Naive thymus-derived CD4-positive, alpha-beta T cell (primary cell): ENCODE measurements at regions not wholly inside any gene's neighbourhood (a gene's known extent, or its start where the extent isn't known, plus 50 kb on each side); places are given as distances from the start of the nearest gene placed in this dataset.

Source experiments
- ATAC-seq: fragments of 150-1000 bp; cut with Tn5 transposase; 2 replicates; pipeline ENCODE4 v1.10.0; 2021; ENCODE audit warnings: mild to moderate bottlenecking, moderate library complexity
- CTCF ChIA-PET: fragments of 350-600 bp; sonication (Branson Sonifier 250); formaldehyde crosslinking; loops from one replicate; lab custom pipeline; 2021; ENCODE audit warnings: antibody characterized with exemption; lab: Charles Lee
- POLR2A ChIA-PET: fragments of 350-600 bp; sonication (Branson Sonifier 250); formaldehyde crosslinking; loops from one replicate; lab custom pipeline; 2021; ENCODE audit warnings: antibody characterized with exemption, inconsistent platforms; lab: Charles Lee
- DNase-seq, 9 donors: peaks; one replicate each; pipeline versions ENCODE4 v3.0.0 to v3.0.0-alpha.2; 2020 to 2022; ENCODE audit warnings: mixed read lengths in 1 of 9
- H3K27ac ChIP-seq: one replicate; pipeline ENCODE4 v1.7.0; 2013; ENCODE audit warnings: mild to moderate bottlenecking, low read depth, low read length, moderate library complexity
- H3K27me3 ChIP-seq, 2 donors: one replicate each; pipeline ENCODE4 v1.7.0; 2013; ENCODE audit warnings: low read length in 2 of 2, mild to moderate bottlenecking in 2 of 2, moderate library complexity in 2 of 2; ENCODE audit not compliant: control insufficient read depth in 2 of 2, insufficient read depth in 2 of 2
- H3K36me3 ChIP-seq, 3 experiments: 1 replicate in 2 of 3; 2 replicates in 1 of 3; pipeline ENCODE4 v1.7.0; 2013; ENCODE audit warnings: low read length in 3 of 3, mild to moderate bottlenecking in 3 of 3, moderate library complexity in 1 of 3; ENCODE audit not compliant: insufficient read depth in 3 of 3, control insufficient read depth in 2 of 3
- H3K4me1 ChIP-seq, 2 donors: one replicate each; pipeline ENCODE4 v1.7.0; 2013; ENCODE audit warnings: low read length in 2 of 2, mild to moderate bottlenecking in 2 of 2, moderate library complexity in 1 of 2; ENCODE audit not compliant: control insufficient read depth in 2 of 2, insufficient read depth in 2 of 2
- H3K4me3 ChIP-seq: 2 replicates; pipeline ENCODE4 v1.7.0; 2013; ENCODE audit warnings: mild to moderate bottlenecking, low read length
- H3K9me3 ChIP-seq, 3 experiments: 1 replicate in 2 of 3; 2 replicates in 1 of 3; pipeline ENCODE4 v1.7.0; 2013; ENCODE audit warnings: low read length in 3 of 3; ENCODE audit not compliant: control insufficient read depth in 2 of 3
- H3K27ac Mint-ChIP-seq, 9 donors: one replicate each; pipeline ENCODE4 v1.8.0; 2020 to 2022; ENCODE audit warnings: mixed read lengths in 9 of 9, mild to moderate bottlenecking in 8 of 9, moderate library complexity in 5 of 9, inconsistent platforms in 2 of 9
- H3K27me3 Mint-ChIP-seq, 5 donors: one replicate each; pipeline ENCODE4 v1.8.0; 2021 to 2022; ENCODE audit warnings: mixed read lengths in 5 of 5, mild to moderate bottlenecking in 1 of 5
- H3K36me3 Mint-ChIP-seq, 5 donors: one replicate each; pipeline ENCODE4 v1.8.0; 2020 to 2022; ENCODE audit warnings: mixed read lengths in 5 of 5, mild to moderate bottlenecking in 3 of 5, inconsistent platforms in 1 of 5
- H3K4me1 Mint-ChIP-seq, 7 donors: one replicate each; pipeline ENCODE4 v1.8.0; 2020 to 2022; ENCODE audit warnings: mixed read lengths in 7 of 7, mild to moderate bottlenecking in 3 of 7, inconsistent platforms in 1 of 7
- H3K4me3 Mint-ChIP-seq, 10 donors: one replicate each; pipeline ENCODE4 v1.8.0; 2020 to 2022; ENCODE audit warnings: mild to moderate bottlenecking in 10 of 10, mixed read lengths in 10 of 10, moderate library complexity in 6 of 10, inconsistent platforms in 2 of 10
- H3K9me3 Mint-ChIP-seq, 11 donors: one replicate each; pipeline ENCODE4 v1.8.0; 2020 to 2022; ENCODE audit warnings: mixed read lengths in 11 of 11, mild to moderate bottlenecking in 4 of 11, inconsistent platforms in 1 of 11, moderate library complexity in 1 of 11
- intact Hi-C, 2 donors: fragments of 100-400 bp; cut with micrococcal nuclease; formaldehyde crosslinking; loops; one replicate each; pipeline ENCODE4 v1.15.1; 2023

DNA sequence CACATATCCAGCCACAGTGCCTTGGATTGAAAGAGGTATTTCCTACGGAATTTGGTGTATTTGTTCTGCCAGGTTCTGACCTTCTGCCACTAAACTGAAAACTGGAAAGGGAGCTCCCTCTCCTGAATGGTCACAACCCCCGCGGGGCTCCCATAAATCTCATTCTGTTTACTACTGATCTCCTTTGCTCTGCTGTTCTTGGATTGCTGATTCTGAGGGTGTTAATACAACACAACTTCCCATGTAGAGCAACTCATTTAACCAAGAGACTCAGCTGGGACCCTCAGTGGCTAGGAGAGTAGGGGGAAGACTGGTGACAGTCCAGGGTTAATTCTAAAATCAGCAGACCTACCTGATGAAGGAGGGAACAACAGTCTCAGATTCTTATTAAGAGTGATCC lies 662.9 kb downstream of the INHBA start:
- no peak overlapping the region for H3K4me3 ChIP-seq
- no peaks in the 10 kb centered on the region for H3K27me3 ChIP-seq
- no peaks in the 10 kb centered on the region for H3K4me1 ChIP-seq
- no peaks in the 10 kb centered on the region for H3K4me1 Mint-ChIP-seq
- H3K4me3 Mint-ChIP-seq, result no peak overlapping the region
- H3K9me3 ChIP-seq, result no peaks in the 10 kb centered on the region
- H3K36me3 ChIP-seq, result no peaks in the 10 kb centered on the region
- CTCF ChIA-PET, result no interaction called here
- DNase-seq (no peak), ATAC-seq (no peak)
- H3K27ac Mint-ChIP-seq, result no peak overlapping the region
- peaks cover 0 to 13% (median 5%) of the 10 kb centered on the region in 11 donors for H3K9me3 Mint-ChIP-seq
- no peak overlapping the region for H3K27ac ChIP-seq
- intact Hi-C loops, result no loop called here
- H3K36me3 Mint-ChIP-seq, result no peaks in the 10 kb centered on the region
- POLR2A ChIA-PET, result no interaction called here
- no peaks in the 10 kb centered on the region for H3K27me3 Mint-ChIP-seq

DNA sequence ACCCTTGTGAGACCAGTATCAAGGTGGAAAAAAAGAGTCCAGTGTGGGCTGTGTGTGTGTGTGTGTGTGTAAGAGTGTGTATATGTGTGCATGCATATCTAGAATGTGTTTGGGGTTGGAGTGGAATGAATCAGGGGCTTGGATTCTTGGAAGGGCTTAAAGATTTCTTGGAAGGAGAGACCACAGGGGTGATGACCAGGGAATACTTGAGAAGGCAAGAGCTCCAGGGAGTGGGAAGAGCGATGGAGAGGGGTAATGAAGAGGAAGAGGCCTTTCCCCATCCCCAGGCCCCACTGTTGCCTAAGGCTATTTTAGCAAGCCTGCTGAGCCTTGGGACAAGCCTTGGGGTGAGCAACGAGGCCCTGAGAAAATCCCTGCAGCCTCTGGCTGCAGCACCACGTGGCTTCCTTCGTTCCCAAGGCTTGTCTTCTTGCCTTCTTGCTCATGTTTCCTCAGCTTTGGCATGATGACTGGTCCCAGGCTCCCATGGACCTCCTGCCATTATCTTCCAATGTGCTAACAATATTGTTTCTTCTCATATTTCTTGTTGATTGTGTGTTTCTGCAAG lies 663.4 kb downstream of the INHBA start:
- peaks cover 0 to 10% (median 4%) of the 10 kb centered on the region in 11 donors for H3K9me3 Mint-ChIP-seq
- ChIA-PET CTCF (no interaction called here), POLR2A (no interaction called here)
- no peak for ATAC-seq
- H3K27ac Mint-ChIP-seq, result no peak overlapping the region
- no peaks in the 10 kb centered on the region for H3K36me3 ChIP-seq
- no peaks in the 10 kb centered on the region for H3K4me1 ChIP-seq
- no peaks in the 10 kb centered on the region for H3K36me3 Mint-ChIP-seq
- no peak for DNase-seq
- H3K9me3 ChIP-seq, result no peaks in the 10 kb centered on the region
- H3K4me3 Mint-ChIP-seq, result no peak overlapping the region
- intact Hi-C loops, result no loop called here
- H3K27me3 Mint-ChIP-seq, result no peaks in the 10 kb centered on the region
- no peaks in the 10 kb centered on the region for H3K4me1 Mint-ChIP-seq
- no peak overlapping the region for H3K27ac ChIP-seq
- no peak overlapping the region for H3K4me3 ChIP-seq
- H3K27me3 ChIP-seq, result no peaks in the 10 kb centered on the region

DNA sequence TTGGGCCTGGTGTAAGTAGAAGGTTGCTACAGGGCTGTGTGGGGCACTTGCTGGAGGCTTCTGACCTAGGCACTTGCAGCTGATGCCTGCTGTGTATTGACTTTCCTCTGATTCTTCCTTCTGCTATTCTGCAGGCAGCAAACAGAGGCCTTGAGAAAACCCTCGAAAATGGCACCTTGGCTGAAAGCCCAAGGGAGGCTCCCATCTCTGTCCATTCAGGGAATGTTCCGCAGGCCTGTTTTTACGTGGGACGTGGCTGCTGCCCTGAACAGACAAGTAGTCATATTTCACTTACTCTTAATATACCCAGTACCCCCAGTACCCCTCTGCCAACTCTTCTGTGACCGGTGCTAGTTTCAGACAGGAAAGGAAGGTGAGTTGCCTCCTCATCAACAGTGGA lies 664.7 kb downstream of the INHBA start:
- H3K9me3 Mint-ChIP-seq, result peaks cover 0 to 8% (median 3%) of the 10 kb centered on the region in 11 donors
- ATAC-seq (no peak), DNase-seq (no peak)
- POLR2A ChIA-PET, result no interaction called here
- H3K27ac Mint-ChIP-seq, result no peak overlapping the region
- no peaks in the 10 kb centered on the region for H3K9me3 ChIP-seq
- no peak overlapping the region for H3K27ac ChIP-seq
- no peaks in the 10 kb centered on the region for H3K27me3 Mint-ChIP-seq
- H3K4me3 ChIP-seq, result no peak overlapping the region
- H3K4me1 Mint-ChIP-seq, result no peaks in the 10 kb centered on the region
- no peak overlapping the region for H3K4me3 Mint-ChIP-seq
- intact Hi-C loops, result no loop called here
- no peaks in the 10 kb centered on the region for H3K36me3 ChIP-seq
- H3K36me3 Mint-ChIP-seq, result no peaks in the 10 kb centered on the region
- no peaks in the 10 kb centered on the region for H3K4me1 ChIP-seq
- H3K27me3 ChIP-seq, result no peaks in the 10 kb centered on the region
- CTCF ChIA-PET, result no interaction called here

DNA sequence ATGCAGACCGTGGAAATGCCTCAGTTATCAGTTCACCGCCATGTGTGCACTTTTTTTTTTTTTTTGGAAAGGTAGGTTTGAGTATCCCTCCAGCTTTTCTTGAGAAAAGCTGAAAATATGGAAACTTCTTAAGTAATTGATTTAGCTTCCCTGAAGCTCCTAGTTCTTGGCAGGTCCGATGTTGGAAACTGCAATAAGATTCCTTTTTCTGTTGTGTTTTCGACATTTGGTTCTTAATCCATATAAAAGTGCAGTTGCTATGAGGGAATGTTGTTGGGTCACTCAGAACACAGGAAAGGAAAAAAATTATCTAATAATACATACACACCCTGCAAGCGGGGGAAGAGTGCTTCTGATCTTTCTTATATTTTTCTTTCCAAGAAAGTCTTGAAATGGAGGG lies 665.2 kb downstream of the INHBA start:
- Mint-ChIP-seq H3K9me3 (peaks cover 0 to 9% (median 0%) of the 10 kb centered on the region in 11 donors), H3K36me3 (no peaks in the 10 kb centered on the region), H3K27me3 (no peaks in the 10 kb centered on the region), H3K4me1 (no peaks in the 10 kb centered on the region), H3K27ac (no peak overlapping the region), H3K4me3 (no peak overlapping the region)
- intact Hi-C loops, result no loop called here
- Histone ChIP-seq H3K27me3 (no peaks in the 10 kb centered on the region), H3K4me1 (no peaks in the 10 kb centered on the region), H3K36me3 (no peaks in the 10 kb centered on the region), H3K4me3 (no peak overlapping the region), H3K27ac (no peak overlapping the region), H3K9me3 (no peaks in the 10 kb centered on the region)
- ATAC-seq, result no peak
- ChIA-PET CTCF (no interaction called here), POLR2A (no interaction called here)
- no peak for DNase-seq

DNA sequence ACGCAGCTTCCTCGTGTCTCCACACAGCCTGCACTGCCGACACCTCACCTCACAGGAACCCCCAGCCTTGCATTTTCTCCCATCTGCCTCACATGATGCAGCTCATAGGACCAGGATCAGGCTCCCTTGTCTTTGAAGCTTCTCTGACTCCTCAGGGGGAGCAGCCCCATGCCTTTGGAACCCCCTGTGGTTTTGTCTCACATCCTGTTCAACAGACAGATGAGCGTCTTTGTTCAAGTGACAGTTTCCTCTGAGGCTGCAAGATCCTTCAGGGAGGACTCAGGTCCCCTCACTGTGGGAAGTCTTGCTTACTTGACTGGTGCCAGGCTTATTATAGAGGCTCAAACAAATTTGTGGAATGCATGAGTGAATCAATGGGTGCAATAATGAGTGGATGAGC lies 667.1 kb downstream of the INHBA start:
- Histone ChIP-seq H3K27ac (no peak overlapping the region), H3K4me3 (no peak overlapping the region), H3K4me1 (no peaks in the 10 kb centered on the region), H3K9me3 (no peaks in the 10 kb centered on the region), H3K27me3 (no peaks in the 10 kb centered on the region), H3K36me3 (no peaks in the 10 kb centered on the region)
- Mint-ChIP-seq H3K27me3 (no peaks in the 10 kb centered on the region), H3K4me1 (no peaks in the 10 kb centered on the region), H3K36me3 (no peaks in the 10 kb centered on the region), H3K4me3 (no peak overlapping the region), H3K9me3 (peaks cover 0 to 11% (median 0%) of the 10 kb centered on the region in 11 donors), H3K27ac (no peak overlapping the region)
- CTCF ChIA-PET, result no interaction called here
- DNase-seq, result no peak
- no peak for ATAC-seq
- intact Hi-C loops, result no loop called here
- POLR2A ChIA-PET, result no interaction called here

DNA sequence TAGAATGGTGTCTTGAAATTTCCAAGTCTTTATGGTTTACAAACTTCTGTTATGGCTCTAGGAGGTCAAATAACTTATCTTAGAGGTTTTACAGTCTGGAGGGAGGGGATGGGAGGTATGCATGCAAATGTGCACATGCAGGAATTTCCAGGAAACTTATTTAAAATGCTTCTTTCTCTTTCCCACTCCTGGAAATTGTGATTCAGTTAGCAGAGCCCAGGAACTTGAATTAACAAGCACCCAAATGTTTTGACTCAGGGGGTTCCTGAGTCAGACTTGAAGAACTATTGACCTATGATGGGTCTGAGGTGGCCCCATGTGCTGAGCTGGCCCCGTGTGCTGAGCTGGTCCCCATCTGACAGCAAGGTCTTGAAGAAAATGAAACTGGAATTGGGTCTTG lies 669.4 kb downstream of the INHBA start:
- Mint-ChIP-seq H3K27ac (no peak overlapping the region), H3K4me3 (no peak overlapping the region), H3K9me3 (peaks cover 0 to 11% (median 2%) of the 10 kb centered on the region in 11 donors), H3K4me1 (no peaks in the 10 kb centered on the region), H3K36me3 (no peaks in the 10 kb centered on the region), H3K27me3 (no peaks in the 10 kb centered on the region)
- H3K4me1 ChIP-seq, result no peaks in the 10 kb centered on the region
- POLR2A ChIA-PET, result no interaction called here
- no peak for DNase-seq
- CTCF ChIA-PET, result no interaction called here
- H3K36me3 ChIP-seq, result no peaks in the 10 kb centered on the region
- no peak overlapping the region for H3K4me3 ChIP-seq
- ATAC-seq, result no peak
- no peak overlapping the region for H3K27ac ChIP-seq
- no peaks in the 10 kb centered on the region for H3K27me3 ChIP-seq
- H3K9me3 ChIP-seq, result no peaks in the 10 kb centered on the region
- intact Hi-C loops, result no loop called here

DNA sequence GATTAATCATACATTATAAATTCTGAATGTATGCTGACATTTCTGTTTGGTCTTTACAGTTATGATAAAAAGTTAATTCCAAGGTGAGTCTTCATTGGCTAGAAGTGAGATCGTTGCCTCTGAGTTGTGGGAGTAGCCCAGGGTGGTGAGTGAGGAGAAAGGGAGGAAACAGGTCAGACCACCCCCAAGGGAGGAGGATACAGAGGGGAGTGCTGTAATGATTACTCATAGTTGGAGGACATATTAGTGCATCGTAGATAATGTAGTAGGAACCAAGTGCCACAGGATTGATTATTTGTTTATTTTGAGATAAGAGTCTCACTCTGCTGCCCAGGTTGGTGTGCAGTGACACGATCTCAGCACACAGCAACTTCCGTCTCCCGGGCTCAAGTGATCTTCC lies 672.2 kb downstream of the INHBA start:
- CTCF ChIA-PET, result no interaction called here
- no peaks in the 10 kb centered on the region for H3K36me3 ChIP-seq
- Mint-ChIP-seq H3K27me3 (no peaks in the 10 kb centered on the region), H3K36me3 (no peaks in the 10 kb centered on the region), H3K4me3 (no peak overlapping the region), H3K4me1 (no peaks in the 10 kb centered on the region), H3K9me3 (peaks cover 0 to 11% (median 2%) of the 10 kb centered on the region in 11 donors), H3K27ac (no peak overlapping the region)
- POLR2A ChIA-PET, result no interaction called here
- no peaks in the 10 kb centered on the region for H3K27me3 ChIP-seq
- intact Hi-C loops, result no loop called here
- no peak for ATAC-seq
- H3K27ac ChIP-seq, result no peak overlapping the region
- DNase-seq, result no peak
- no peak overlapping the region for H3K4me3 ChIP-seq
- H3K4me1 ChIP-seq, result no peaks in the 10 kb centered on the region
- H3K9me3 ChIP-seq, result no peaks in the 10 kb centered on the region
